Activated CD4-positive, alpha-beta T cell treated with anti-CD3 and anti-CD28 coated beads, Interleukin-2, Interleukin-4, amounts not matched to agents 100 ng/mL and 50 ng/mL, durations not matched to agents 16 hours and 8 hours (primary cell): ENCODE measurements at regions not wholly inside any gene's neighbourhood (a gene's known extent, or its start where the extent isn't known, plus 50 kb on each side); places are given as distances from the start of the nearest gene placed in this dataset.
A peak's percentile ranks its signal among the peaks of the same experiment; 100 is the strongest.

Experiments
- DNase-seq: peaks from one replicate; pipeline ENCODE4 v3.0.0-alpha.2; 2020; ENCODE audit warnings: low spot score

DNA sequence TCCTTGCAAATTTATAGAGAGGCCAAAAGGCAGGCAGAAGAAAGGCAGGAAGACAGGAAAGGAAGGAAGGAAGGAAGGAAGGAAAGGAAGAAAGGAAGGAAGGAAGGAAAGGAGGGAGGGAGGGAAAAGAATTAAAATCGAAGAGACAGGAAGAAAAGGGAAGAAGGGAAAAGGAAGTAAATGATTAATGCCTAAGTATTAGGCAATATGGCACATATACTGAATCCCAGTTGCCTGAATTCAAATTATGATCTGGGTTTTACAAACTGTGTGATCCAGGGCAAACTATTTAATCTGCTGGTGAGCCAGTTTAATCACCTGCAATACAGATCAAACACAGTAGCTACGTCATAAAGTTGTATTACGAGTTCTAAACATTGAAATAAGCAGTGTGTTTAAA lies 983.6 kb downstream of the FLRT2 start:
- no peak for DNase-seq

DNA sequence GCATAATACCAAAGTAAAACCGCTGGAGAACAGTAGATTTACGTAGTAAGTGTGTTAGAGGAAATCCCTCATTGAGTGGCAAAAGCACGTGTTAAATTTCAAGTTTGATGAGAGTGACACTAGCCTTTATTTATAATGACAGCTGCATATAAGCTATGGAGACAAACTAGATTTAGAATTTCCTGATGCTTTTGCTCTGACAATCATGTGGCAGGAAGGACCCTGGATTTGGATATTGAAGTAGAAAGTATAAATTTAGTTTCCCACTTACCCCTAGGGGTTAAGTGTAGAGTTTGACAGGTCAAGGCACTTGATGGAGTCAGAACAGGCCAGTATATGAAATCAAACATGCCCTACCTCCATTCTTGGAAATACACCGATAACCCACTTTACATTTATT lies 983.1 kb downstream of the FLRT2 start:
- no peak for DNase-seq

DNA sequence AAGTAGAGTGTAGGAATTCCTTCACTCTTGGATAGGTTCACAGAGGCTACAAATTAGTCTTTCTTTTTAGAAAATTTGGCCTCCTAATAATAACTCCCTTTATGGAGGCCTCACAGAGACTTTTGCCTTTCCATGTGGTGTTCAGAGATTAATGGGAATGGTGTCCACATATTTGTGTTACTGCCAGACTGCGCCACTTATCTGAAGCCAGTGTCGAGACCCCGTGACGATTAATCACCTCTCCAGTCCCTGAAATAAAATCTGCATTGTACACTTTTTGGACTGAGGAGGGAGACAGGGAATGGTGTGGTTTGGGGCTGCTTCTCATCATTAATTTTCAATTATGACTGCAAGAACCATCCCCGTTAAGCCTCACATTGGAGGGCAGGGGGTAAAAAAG lies 980.5 kb downstream of the FLRT2 start:
- no peak for DNase-seq

DNA sequence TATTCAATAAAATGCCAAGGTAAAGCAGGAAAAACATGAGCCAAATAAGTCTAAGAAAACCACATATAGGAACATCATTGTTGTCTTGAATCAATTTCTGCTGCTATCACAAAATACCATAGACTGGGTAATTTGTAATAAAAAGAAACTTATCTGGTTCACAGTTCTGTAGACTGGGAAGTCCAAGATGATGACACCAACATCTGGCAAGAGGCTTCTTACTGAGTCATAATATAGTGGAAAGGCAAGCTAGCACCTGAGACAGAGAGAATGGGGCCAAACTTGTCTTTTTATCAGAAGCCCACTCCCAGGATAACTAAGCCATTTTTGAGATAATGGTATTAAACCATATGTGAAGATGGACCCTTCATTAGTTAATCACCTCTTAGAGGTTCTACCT lies 975.9 kb downstream of the FLRT2 start:
- no peak for DNase-seq

DNA sequence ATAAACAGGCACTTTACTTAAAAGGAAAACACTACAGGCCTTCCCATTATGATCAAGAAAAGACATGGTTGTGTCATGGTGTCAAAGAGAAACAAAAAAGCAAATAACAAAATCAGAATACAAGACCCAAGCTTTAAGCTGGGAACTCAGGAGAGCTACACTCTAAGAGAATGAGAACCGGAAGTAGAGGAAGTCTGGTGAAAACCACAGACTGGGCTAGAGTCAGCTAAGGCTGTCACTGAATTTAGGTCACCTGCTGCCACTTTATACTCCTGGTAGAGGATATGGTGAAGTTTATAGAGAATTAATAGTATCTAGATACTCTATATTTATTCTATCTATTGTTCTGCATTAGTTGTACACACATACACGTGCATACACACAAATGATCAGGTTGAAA lies 971.7 kb downstream of the FLRT2 start:
- no peak for DNase-seq

DNA sequence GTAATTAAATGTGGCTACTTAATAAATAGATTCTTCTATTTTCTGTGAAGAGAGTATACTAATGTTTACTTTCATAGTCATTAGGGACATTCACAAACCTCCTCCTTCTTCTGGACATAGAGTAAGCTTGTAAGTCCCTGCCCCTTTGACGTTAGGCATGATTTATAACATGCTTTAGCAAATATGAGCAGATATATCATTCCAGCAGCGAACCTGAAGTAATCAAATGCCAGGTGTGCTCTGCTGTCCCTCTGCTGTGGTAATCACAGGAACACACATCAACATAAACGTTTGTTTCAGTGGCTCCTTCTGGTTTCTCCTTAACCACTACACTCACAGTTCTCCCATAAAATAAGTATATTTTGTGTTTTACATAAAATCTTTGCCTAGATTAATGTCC lies 961.8 kb downstream of the FLRT2 start:
- DNase-seq, result no peak

DNA sequence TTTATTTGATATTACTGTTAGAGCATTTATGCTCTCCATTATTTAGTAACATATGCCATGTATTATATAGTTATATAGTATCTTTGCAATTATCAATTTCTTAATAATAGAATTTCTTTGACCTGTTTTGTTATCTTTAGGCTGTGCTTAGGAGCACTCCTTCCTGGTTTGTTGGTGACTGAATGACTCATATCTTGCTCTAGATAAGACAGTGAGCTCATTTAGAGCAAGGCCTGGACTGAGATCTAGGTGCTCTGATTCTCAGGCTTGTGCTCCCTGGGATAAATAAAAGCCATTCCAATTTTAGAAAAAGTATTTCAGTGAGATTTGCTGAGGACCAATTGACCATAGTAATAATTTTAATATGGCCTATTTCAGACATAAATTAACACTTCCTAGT lies 951.2 kb downstream of the FLRT2 start:
- DNase-seq, result no peak

DNA sequence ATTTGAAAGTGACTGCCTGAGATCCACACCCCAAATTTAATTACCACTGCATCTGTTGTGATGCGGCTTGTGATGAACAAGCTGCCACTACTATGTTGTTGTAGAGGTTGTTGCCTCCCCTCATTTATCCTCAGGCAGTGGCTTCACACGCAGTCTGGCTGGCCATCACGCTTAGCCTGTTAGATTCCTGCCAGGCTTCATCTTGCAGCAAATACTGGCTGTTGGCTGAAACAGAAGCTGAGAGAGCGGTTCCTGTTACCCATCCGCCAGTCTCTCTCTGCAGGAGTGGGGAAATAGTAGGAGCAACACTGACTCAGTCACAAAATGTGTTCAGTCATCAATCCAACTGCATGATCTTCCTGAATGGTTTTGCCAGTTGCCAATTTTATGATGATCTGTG lies 934.4 kb downstream of the FLRT2 start:
- DNase-seq, result no peak

DNA sequence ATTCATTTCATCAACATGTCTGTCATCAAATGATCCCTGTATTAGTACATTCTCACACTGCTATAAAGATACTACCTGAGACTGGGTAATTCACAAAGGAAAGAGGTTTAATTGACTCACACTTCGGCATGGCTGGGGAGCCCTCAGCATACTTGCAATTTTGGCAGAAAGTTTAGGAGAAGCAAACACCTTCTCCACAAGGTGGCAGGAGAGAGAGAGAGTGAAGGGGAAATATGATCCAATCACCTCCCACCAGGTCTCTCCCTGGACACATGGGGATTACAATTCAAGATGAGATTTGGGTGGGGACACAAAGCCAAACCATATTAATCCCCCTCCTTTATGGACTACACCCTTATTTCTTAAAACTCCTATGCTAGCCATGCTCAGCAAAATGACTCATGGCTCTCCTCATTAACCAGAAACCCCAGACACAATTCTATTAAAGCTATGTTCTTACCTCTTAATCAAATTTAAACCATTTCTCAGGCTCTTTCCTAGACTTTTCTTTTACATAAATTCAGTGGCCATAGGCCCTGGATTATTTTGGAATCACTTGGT lies 932.3 kb downstream of the FLRT2 start:
- DNase-seq, result peak; percentile 9

DNA sequence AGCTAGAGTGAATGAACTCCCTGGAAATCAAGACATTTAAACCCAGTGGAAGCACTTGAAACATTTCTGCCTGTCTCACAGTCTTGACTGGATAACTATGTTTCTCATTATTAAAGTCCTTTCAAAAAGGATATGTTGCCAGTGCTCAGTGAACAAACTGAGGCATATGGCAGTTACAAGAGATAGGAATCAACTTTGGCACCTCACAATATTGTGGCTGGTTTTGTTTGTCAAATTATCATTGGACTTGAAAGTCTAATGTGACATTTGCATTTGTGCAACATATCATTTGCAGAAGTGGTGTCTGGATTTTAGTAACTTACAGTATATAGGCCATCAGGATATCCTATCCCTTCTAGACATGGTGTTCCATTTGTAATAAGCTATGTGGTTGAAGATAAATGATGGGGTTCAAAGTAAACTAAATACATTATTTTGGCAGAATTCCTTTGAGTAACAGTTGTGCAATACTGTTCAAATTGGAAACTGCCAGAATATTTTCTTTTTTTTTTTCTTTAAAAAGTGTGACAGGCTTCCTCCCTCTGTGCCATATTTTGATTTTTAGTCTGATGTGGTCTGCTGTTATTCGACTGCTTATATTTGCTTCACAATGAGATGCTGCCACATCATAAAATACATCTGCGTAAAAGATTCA lies 927.7 kb downstream of the FLRT2 start:
- no peak for DNase-seq

DNA sequence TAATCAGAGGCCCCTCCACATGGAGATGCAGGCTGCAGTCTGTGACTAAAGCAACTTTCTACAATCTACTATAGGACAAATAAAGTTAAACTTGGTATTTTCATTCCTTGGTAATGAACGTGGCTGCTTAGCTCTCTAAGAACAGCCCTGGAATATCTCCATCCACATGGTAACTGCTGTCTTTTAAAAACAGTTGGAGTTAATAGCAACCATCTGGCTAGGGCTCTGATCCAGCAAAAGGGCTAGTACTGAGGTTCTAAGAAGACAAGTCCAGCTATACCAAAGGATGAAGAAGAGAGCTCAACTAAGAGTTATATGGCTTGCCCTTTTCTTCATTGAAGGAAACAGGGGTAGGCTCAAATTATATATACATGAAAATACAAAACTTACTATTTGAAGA lies 920.1 kb downstream of the FLRT2 start:
- no peak for DNase-seq

DNA sequence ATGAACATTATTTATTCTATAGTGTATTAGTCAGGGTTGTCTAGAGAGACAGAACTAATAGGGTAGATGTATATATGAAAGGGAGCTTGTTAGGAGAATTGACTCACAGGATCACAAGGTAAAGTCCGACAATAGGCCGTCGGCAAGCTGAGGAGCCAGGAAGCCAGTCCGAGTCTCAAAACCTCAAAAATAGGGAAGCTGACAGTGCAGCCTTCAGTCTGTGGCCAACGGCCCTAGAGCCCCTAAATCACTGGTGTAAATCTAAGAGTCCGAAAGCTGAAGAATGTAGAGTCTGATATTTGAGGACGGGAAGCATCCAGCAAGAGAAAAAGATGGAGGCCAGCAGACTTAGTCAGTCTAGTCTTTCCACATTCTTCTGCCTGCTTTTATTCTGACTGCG lies 912.2 kb downstream of the FLRT2 start:
- no peak for DNase-seq

DNA sequence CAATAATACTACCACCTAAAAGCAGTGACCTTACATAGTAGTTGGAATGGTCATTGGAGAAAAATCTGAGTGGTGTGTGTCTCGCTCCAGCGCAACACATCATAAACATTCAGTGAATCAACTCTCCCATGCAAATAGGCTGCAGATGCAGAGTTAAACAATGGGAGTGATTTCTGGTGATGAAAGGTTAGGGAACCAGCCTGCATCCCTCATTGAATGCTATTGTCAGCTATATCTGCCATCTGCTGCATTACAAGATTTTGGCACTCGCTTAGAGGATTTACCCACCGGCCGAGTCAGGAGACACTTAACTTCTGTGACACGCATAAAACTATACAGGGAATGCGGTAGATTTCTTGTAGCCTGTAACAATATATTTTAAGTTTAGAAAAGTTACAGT lies 900.9 kb downstream of the FLRT2 start:
- DNase-seq, result no peak

DNA sequence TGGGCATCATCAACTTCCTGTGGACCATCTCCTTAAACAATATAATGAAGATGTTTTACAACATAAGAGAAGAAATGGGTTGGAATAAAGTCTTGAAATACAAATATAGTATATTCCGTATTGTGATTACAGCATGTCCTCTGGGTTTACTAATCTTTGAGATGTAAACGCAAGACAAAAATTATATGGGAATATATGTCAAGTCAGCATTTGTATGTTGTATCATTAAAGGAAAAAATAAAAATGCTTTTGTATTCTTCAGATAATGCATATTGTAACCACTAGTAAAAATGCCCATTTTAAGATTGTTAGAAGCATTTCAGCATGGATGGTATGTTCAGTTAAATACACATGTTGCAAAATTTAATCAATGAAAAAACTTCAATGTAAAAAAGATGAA lies 893.3 kb downstream of the FLRT2 start:
- DNase-seq, result no peak

DNA sequence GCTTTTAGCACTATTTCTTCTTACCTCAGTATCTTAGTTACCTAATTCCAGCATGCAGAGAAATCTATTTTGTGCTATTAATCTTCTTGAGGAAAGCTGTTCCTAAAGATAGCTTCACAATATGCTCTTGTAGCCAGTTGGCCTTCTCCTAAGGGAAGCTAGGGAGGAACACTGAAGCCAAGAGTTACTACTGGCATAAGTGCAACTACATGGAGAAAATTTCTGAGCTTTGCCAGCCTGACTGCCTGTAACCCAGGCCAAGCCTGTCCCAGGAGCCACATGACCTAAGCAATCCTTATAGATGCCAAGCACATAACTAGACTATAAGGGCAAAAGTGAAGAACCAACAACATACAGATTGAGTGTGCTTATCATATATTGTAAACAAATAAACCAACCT lies 890.2 kb downstream of the FLRT2 start:
- no peak for DNase-seq

DNA sequence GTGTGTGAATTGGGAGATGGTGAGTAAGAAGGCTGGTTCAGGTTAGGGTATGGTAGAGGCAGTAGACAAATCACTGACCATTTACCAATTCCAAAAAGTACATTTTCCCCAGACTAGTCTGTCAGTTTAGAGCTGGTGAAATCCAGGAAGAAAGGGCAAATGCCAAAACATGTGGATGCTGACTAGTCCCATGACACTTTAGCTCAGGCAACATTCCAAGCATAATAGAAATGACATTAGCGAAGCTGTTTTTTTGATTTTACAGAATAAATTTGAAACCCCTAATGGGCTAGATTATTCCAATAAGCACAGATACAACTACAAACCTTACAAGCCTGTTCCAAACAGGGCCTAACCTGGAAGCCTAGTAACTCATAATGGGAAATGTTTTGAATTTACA lies 884.2 kb downstream of the FLRT2 start:
- DNase-seq, result no peak

DNA sequence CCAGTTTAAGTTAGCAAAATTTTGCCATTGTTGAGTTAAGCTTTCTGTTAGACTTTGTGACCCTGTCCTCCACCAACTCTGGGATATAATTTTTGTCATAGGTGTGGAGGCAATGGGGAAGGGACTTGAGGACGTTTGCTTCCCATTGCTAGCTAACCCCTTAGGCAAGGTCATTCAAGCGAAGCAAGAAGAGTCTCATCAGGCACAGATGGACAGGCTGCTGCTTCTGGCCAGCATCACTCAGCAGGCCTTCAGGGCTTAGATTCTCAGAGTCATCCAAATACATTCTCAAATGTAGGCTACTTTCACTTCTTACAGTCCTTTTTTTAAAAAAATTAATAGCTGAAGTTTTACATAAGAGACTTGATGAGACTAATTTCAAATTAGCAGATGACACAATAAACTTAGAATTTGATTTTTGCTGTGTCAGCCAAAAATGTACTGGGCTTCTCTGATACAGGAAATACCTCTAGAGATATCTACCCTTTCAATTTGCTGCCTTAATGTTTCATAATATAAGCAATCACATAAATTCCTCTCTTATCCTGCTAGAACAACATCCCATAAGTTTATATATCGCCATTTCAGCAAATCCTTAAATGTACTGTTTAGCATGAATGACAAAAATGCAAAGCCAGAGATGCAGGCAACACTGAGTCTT lies 875.2 kb downstream of the FLRT2 start:
- no peak for DNase-seq

DNA sequence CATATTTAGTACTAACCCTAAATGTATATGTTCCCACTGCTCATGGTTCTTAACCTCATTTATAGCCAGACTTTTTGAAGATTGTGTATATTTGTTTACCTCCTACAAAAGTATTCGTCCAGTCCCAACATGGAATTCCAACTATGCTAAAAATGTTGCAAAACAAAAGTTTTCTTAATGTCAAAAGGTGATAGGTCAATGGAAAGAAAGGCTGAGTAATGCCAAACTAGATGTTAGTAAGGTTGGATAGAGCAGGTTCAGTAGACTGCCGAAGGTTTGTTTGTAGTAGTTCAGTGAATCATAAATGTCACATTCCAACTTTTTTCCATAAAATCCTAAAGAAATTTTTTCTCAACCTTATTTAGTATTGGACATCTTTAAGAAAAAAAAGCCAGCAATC lies 874.5 kb downstream of the FLRT2 start:
- DNase-seq, result no peak

DNA sequence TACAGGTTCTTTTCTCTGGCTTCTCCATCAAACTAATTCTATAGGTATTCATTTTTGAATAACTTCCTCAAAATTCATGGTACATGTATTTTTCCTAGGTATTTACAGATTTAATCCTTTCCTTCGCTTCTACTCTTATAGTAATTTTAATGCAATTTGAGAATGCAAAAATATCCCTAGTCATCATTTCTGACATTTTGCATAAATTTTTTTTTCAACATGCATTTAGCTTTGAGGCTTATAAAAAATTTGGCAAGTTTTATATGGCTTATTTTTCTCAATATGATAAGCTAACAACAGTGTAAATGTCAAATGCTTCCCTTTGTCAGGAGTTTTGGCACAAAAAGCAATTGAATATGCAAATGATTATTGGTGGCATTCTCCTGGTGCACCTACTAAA lies 872.6 kb downstream of the FLRT2 start:
- DNase-seq, result no peak

DNA sequence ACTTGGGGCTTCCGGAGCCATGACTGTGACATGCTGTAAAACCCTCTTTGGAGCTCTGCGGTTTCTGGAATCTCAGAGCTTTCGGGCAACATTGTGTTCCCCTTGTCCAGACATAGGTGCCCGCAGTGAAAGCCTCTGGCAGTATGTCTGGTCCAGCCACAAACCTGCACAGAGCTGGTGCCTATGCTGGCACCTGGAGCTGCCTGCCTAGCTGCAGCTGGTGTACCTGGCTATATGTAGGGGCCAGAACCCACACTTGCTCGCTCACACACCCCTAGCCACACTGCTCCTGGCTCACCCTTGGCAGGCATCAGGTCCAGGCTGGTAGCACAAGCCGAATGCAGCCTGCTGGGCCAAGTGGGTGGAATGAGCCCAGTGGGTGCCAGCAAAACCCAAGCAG lies 861.1 kb downstream of the FLRT2 start:
- DNase-seq, result no peak

DNA sequence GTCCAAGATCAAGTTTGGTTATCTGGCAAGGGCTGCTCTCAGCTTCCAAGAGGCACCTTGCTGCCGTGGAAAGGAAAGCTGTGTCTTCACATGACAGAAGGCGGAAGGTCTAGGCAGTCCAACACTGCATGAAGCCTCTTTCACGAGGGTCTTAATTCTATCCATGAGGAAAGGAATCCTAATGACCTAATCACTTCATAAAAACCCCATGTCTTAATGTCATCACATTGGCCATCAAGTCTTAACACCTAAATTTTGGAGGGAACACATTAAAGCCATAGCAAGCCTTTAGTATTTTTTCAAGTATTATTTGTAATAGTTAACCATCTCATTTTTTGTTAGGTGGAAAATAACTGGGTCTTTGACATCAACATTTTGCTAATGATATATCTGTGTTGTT lies 858.3 kb downstream of the FLRT2 start:
- DNase-seq, result no peak

DNA sequence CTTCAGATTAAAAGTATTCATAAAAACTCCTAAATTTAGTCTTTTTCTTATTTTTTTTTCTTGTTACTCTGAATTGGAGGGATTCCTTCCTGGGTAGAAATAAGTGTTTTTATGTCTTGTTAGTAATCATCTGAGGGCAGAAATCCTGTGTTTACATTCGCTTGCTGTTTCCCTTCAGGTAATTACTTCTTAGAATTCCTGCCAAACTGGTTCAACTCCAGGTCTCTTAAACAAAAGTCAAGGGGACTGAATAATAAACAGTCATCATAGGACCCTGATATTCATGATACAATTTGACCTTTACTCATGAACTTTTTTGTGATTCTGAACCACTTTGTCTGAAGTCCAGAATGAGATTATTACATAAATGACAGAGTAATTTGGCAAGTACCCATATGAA lies 843.9 kb downstream of the FLRT2 start:
- DNase-seq, result no peak

DNA sequence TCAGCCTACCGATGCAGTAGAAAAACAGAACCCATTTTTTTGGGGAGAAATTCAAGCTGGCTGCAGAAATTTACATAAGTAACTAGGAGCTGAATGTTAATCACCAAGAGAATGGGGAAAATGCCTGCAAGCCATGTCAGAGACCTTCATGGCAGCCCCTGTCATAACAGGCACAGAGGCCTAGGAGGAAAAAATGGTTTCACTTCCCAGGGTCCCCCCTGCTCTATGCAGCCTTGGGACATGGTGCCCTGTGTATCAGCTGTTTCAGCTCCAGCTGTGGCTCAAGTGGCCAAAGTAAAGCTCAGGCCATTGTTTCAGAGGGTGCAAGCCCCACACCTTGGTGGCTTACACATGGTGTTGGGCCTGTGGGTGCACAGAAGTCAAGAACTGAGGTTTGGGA lies 842.5 kb downstream of the FLRT2 start:
- no peak for DNase-seq

DNA sequence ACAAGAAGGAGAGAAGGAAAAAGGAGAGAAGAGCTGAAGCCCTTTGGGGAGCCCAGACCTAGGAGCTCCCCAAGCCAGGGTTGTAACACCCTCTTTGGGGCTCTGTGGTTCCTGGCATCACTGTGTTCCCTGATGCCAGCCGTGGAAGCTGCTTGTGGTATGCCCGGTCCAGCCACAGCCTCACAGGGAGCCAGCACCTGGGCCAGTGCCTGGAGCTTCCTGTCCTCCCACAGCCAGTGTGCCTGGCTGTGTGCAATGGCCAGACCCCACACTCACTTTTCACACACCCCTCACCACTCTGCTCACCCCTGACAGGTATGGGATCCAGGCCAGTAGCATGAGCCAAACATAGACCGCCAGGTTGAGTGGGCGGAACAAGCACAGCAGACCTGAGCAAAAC lies 834.7 kb downstream of the FLRT2 start:
- no peak for DNase-seq
